HG02973 (cell line): ENCODE measurements at regions not wholly inside any gene's neighbourhood (a gene's known extent, or its start where the extent isn't known, plus 50 kb on each side); places are given as distances from the start of the nearest gene placed in this dataset.

Experiments used
- ATAC-seq: cut with Tn5 transposase; IDR thresholded peaks from one replicate; pipeline ENCODE4 v1.9.1; 2021; ENCODE audit warnings: moderate library complexity; ENCODE audit not compliant: unreplicated experiment

DNA sequence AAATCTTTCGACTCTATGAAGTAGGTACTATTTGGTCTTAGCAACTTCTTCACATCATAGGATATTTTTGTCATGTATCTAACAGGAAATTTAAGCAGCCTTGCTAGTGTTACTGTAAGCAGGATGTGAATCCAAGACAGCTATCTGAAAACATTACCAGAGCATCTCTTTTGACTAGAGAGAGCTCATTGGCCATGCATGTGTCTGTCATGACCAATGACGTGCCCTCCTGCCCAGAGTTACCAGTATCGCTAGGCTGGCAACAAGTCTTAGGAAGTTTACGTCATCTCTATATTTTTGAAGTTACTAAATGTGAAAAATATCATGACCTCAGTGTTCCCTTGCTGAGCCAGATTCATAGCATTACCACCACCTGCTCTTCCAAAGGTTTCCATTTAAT lies 130.9 kb upstream of the TP63 start:
- ATAC-seq: no peak

DNA sequence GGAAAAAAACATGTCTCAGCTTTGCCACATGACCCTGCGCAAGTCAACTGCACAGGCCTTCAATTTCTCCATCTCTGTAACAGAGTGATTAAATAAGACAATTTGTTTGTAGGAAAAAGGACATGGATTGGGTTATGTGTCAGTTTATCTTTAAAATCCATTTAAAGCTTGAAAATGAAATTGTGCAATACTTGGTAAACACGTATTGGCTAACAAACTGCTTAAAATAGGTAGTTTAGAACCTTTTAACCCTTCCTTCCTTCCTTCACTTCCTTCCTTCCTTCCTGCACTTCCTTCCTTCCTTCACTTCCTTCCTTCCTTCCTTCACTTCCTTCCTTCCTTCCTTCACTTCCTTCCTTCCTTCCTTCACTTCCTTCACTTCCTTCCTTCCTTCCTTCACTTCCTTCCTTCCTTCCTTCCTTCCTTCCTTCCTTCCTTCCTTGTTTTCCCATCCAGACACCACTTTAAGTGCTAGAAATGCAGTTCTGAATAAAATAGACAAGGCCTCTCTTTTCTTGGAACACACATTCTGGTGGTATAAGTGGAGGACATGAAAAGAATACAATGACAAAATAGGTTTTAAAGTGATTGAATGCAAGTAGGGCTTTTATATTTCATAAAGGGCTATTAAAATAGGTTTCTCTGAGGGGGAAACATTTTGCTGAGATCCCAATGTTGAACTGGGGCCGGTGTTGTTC lies 130.2 kb upstream of the TP63 start:
- ATAC-seq: no peak

DNA sequence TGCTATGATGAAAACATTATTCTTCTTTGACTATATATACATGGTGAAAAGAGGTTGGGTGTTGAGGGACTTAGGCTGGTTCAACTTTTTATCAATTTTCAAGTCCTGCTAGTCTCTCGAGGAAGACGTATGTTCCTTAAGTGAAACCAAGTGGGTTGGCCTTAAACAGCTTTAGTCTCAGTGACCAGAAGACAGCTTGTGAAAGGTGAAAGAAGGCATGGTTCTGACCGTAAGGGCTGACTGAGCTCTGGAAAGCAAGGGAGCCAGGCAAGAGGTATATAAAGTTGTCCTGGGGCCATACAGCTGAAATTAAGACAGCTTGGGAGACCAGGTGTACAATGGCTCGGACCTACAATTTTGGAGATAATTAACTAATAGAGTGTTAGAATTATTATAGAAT lies 128.9 kb upstream of the TP63 start:
- no peak for ATAC-seq

GRCh38 chr3:189502676-189503257 lies 128.4 kb upstream of the TP63 start:
- no peak for ATAC-seq

GRCh38 chr3:189507856-189508255 lies 123.3 kb upstream of the TP63 start:
- ATAC-seq: peak; percentile 65

GRCh38 chr3:189508784-189509501 lies 122.2 kb upstream of the TP63 start:
- no peak for ATAC-seq

- ATAC-seq: peak; percentile 65
These were observed 119.2 kb upstream of the TP63 start for GRCh38 chr3:189512039-189512438.

GRCh38 chr3:189512821-189513220 lies 118.4 kb upstream of the TP63 start:
- no peak for ATAC-seq

- ATAC-seq: no peak
These were observed 117.7 kb upstream of the TP63 start for GRCh38 chr3:189513281-189514117.

DNA sequence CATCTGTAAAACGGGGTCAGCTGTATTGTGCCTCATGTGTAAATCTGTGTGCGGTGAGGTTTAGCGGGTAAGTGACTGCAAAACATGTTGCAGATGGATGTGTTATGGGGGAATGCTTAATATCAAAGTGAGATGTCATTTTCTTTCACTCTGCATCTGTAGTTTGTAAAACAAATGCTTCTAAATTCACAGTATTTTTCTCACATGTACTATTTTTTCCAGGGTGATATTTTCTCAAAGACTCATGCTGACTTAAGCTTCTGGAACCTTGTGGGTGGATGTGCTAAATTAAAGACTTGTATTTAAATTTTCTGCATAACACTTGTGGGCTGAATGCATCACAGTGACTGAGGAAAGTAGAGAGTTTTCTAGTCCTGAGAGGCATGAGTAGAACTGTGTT lies 115.2 kb upstream of the TP63 start:
- no peak for ATAC-seq

DNA sequence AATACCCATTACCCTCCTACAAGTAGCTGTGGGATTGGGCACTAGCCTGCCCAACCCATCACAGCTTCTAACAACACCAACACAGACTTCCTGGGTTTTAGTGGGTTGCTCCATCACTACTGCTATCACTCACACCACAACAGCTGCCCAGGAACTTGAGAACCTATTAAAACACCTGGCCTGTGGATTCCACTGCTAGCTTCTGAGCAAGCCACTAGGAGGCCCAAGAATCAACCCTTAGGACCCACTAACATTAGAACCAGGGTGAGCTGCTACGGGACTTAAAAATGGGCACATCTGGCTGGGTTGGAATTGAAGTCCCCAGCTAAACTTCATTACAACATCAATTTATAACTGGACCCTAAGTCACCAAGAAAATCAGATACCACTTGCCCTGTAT lies 113.2 kb upstream of the TP63 start:
- no peak for ATAC-seq

GRCh38 chr3:189519458-189519857 lies 111.7 kb upstream of the TP63 start:
- ATAC-seq: no peak

DNA sequence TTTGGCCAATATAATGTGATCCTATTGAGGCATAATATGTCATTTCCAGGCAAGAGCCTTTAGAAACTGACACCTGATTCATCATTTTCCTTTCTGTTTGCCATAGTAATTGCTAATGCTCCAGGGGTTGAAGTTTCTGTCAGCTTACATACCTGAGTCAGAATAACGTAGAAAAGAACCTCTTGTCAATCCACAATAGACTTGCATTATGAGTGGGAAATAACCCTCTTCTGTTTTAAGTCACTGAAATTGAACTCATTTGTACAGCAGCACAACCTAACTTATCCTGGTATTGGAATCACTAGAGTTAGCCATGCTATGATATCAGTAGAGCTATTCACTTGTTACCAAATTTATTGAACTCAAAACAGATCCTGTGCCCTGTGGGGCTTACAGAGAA lies 101.7 kb upstream of the TP63 start:
- peak; percentile 72 for ATAC-seq

- peak; percentile 24 for ATAC-seq
These were observed 101.2 kb upstream of the TP63 start for GRCh38 chr3:189529889-189530471.

DNA sequence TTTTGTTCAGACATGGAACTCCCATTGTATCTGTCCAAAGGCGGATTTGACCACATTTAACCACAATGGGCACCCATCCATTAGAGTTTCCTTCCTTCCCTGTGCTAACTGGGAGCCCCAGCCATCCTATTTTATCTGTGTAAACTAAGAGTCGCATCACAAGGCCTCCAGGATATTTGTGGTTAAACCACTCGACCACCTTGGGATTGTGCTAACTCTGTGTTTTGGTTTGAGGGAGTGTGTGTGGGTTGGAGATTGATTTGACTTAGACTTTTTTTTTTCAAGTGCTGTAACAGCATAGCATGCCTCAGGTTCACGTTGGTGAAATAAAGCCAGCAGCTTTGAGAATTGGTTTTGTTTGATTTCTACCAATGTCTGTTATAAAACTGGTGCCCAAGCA lies 100.4 kb upstream of the TP63 start:
- ATAC-seq: no peak

- no peak for ATAC-seq
These were observed 99.9 kb upstream of the TP63 start for GRCh38 chr3:189531271-189531670.

DNA sequence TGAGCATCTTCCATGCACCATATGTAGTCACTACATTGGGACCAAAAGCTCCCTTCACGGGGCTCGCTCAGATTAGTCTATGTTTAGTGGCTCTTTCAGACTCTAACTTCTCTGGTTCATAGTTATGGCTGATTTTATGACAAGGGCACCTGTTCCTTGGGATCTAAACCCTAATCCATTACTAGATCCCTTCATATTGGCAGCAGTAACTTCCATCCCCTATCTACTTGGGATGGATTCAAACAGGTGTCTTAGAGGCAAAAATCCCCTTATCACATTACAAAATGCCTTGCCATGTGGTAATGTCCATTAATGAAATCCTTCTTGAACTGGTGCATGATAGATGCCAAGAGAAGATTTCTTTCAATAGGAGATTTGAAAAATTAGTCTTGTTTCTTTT lies 96.7 kb upstream of the TP63 start:
- ATAC-seq: no peak

GRCh38 chr3:189537135-189537534 lies 94.1 kb upstream of the TP63 start:
- ATAC-seq: no peak

- ATAC-seq: no peak
These were observed 83.7 kb upstream of the TP63 start for GRCh38 chr3:189547448-189547847.

DNA sequence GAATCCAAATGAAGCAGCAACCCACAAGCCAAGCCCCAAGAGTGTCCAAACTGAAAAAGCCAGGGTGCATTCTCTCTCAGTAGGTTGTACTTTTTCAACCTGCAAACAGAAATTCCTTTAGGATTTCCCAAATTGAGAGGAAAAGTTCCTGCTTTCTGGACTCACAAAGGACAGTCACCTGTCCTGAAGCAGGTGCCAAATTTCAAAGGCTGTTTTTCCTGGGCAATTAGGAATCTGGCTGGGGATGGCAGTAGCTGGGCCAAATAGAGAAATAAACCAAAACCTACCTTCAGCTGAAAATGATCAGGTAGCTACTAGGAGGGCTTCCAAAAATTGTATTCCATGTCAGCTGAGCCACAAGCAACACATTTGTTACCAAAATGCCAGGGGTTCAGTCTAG lies 83.1 kb upstream of the TP63 start:
- ATAC-seq: no peak

GRCh38 chr3:189551007-189551406 lies 80.2 kb upstream of the TP63 start:
- no peak for ATAC-seq
